AG10803 (cell line): ENCODE measurements at regions not wholly inside any gene's neighbourhood (a gene's known extent, or its start where the extent isn't known, plus 50 kb on each side); places are given as distances from the start of the nearest gene placed in this dataset.
A peak's percentile ranks its signal among the peaks of the same experiment; 100 is the strongest.

Experiments
- DNase-seq: peaks from one replicate; pipeline ENCODE4 v3.0.0; 2010; ENCODE audit warnings: low read depth
- H3K4me3 ChIP-seq: 2 replicates; pipeline ENCODE4 v1.5.1; 2011; ENCODE audit warnings: mild to moderate bottlenecking, low read length, control low read depth
- TF ChIP-seq, protein P1 (sequence below): conservative IDR thresholded peaks from 2 replicates; pipeline ENCODE4 v1.5.1; 2011; ENCODE audit warnings: mild to moderate bottlenecking, low read length, control low read depth, inconsistent platforms

DNA sequence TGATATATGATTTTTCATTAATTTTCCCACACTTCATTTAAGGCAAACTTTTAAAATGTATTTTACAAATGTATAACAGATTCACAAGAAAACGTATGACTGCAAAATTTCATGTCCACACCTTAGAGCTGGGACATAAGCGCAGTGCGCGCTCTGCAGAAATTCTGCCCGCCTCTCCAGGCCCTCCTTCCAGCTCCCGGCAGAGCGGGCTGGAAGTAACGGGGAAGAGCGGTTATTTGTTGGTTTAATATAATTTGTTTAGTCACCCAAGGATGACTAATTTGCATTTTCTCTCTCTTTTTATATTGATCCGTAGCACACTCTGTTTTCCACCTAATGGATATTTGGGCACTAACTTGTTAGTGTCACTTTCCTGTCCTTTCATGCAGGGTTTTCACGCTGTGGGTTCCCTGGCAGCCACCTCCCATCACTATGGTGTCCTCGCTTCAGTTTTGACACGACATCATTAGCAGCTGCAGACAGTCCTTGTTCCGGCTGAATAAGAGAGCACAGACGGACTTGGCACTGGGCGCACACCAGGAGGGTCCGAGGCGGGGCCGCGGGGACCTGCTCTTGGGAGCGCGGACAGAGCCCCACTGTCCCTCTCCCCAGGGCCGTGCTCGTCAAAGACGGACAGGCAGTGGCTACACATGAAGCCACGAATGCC, 129.2 kb upstream of the SEC61G start:
- TF ChIP-seq, protein P1, sequence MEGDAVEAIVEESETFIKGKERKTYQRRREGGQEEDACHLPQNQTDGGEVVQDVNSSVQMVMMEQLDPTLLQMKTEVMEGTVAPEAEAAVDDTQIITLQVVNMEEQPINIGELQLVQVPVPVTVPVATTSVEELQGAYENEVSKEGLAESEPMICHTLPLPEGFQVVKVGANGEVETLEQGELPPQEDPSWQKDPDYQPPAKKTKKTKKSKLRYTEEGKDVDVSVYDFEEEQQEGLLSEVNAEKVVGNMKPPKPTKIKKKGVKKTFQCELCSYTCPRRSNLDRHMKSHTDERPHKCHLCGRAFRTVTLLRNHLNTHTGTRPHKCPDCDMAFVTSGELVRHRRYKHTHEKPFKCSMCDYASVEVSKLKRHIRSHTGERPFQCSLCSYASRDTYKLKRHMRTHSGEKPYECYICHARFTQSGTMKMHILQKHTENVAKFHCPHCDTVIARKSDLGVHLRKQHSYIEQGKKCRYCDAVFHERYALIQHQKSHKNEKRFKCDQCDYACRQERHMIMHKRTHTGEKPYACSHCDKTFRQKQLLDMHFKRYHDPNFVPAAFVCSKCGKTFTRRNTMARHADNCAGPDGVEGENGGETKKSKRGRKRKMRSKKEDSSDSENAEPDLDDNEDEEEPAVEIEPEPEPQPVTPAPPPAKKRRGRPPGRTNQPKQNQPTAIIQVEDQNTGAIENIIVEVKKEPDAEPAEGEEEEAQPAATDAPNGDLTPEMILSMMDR, result no peak
- peak overlapping the region; percentile 56 for H3K4me3 ChIP-seq
- no peak for DNase-seq

GRCh38 chr7:54888734-54889082, 129.7 kb upstream of the SEC61G start:
- TF ChIP-seq, protein P1, result no peak
- no peak for DNase-seq
- peak overlapping the region; percentile 56 for H3K4me3 ChIP-seq

DNA sequence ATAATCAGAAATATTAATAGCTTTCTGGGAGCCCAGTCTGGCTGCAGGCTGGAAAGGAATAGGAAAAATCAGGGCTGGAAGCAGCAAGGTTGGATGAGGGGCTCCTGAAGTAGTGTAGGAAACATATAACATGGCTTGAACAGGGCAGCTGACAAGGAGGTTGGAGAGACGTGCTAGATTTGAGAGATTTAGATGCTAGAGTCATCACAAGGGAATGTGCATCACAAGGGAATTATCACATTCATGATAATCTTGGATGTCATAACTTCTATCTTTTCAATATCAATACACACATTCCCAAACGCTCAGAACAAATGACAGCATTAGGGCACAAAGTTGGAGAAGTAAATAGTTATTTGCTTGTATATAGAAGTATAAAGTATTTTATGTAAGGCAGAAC, 120.9 kb upstream of the EGFR start:
- H3K4me3 ChIP-seq, result no peak overlapping the region

DNA sequence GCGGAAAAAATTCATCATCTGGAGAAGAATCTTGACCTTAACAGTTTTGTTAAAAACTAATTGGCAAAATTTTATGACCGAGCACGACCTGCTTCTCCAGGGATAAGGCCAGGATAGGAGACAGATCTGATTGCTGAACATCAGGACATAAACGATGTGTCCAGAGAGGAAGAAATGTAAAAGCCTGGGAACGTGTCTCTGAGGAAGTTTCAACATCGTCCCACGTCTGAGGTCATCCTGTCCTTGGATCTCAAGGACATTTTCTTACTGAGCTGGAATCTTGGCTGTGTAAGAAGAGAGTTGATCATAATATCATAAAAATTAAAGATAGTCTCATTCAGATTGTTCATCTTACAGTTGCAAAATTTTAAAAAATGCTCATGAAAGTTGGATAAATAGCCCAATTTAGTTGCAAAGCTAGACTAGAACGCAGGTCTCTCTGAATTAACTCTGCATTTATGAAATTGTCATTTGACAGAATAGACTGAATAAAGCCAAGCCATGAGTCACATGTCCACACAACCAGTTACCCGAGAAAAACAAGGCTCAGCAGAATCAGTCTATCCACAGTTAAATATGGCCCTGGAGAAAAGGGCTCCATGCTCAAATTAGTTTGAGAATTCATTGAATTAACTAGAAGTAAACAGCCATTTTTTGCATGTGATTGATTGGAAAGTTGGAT, 120.0 kb upstream of the EGFR start:
- TF ChIP-seq, protein P1, result no peak
- no peak for DNase-seq

More for the DNA sequence above, 120.9 kb upstream of the EGFR start:
- no peak for DNase-seq
- TF ChIP-seq, protein P1, result no peak

DNA sequence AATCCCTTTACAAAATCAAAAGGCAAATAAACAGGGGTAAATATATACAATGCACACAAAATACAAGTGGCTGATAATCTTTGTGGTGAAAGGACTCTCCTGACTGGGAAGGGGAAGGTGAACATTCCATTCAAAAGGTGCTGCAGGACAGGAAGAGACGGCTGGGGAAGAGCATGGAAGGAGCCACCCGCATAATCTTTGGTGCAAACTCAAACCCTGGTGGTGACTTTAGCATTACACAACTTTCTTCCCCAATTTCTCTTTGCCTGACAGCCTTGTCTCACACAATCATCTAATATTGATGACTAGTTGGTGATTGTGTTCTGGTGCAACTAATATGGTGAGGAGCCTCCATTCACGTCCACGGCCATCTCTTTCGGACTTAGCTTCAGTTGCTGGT, 117.0 kb upstream of the EGFR start:
- DNase-seq, result no peak
- H3K4me3 ChIP-seq, result no peak overlapping the region
- TF ChIP-seq, protein P1, result no peak

More for the DNA sequence above, 120.0 kb upstream of the EGFR start:
- no peak overlapping the region for H3K4me3 ChIP-seq

GRCh38 chr7:54904130-54904529, 114.7 kb upstream of the EGFR start:
- peak overlapping the region; percentile 5 for H3K4me3 ChIP-seq
- peak; percentile 99 for DNase-seq

More at GRCh38 chr7:54904130-54904529, 114.7 kb upstream of the EGFR start:
- TF ChIP-seq, protein P1, result no peak
